AG04450 (cell line): ENCODE measurements at regions not wholly inside any gene's neighbourhood (a gene's known extent, or its start where the extent isn't known, plus 50 kb on each side); places are given as distances from the start of the nearest gene placed in this dataset.

ENCODE experiments used
- CTCF ChIA-PET: fragments of 300-600, 350-600 bp; formaldehyde crosslinking; extraction: SDS; loops from one replicate; lab custom pipeline; 2022; ENCODE audit warnings: antibody characterized with exemption, inconsistent platforms; lab: Charles Lee
- POLR2A ChIA-PET: fragments of 350-600 bp; formaldehyde crosslinking; extraction: SDS; loops from one replicate; lab custom pipeline; 2021; ENCODE audit warnings: antibody characterized with exemption, inconsistent platforms; lab: Yijun Ruan, JAX
- DNase-seq: peaks from one replicate; pipeline ENCODE4 v3.0.0-alpha.2; 2011; ENCODE audit warnings: low read depth, low spot score
- H3K27ac ChIP-seq: one replicate; pipeline ENCODE4 v1.5.1; 2012; ENCODE audit warnings: low read depth, low read length, control low read depth
- H3K27me3 ChIP-seq: one replicate; pipeline ENCODE4 v1.6.0; 2012; ENCODE audit warnings: low read length; ENCODE audit not compliant: control insufficient read depth, insufficient read depth
- H3K4me3 ChIP-seq: 2 replicates; pipeline ENCODE4 v1.5.1; 2011; ENCODE audit warnings: mild to moderate bottlenecking, low read depth, low read length, control low read depth
- H3K9me3 ChIP-seq: 2 replicates; pipeline ENCODE4 v1.5.1; 2012; ENCODE audit warnings: low read length; ENCODE audit not compliant: control insufficient read depth, insufficient read depth
- TF ChIP-seq, protein P1 (sequence below): IDR thresholded peaks from 2 replicates; pipeline ENCODE4 v1.5.1; 2011; ENCODE audit warnings: low read depth, low read length, control low read depth, inconsistent platforms

DNA sequence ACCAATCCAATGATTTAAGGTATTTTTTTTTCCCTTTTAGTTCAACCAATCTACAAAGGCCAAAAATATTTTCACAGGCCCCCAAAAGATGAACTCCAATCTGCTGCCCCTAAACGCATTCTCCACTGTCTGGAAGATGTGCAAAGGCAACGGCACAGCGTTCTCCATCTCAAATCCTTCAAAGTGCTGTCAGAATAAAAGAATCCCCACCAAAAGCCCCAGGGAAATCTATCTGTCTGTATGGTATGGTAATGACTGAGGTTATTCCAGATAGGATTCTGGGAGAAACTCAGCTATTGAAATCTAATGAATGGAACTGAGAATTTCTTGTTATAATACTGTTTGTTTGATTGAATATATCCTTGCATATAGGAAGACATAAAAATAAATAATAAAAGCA lies 217.8 kb upstream of the CCN2 start:
- Histone ChIP-seq H3K4me3 (no peak overlapping the region), H3K27ac (no peak overlapping the region), H3K27me3 (no peaks in the 10 kb centered on the region), H3K9me3 (peaks cover 2% of the 10 kb centered on the region; the same call in 1 of the 2 replicates)
- TF ChIP-seq, protein P1, sequence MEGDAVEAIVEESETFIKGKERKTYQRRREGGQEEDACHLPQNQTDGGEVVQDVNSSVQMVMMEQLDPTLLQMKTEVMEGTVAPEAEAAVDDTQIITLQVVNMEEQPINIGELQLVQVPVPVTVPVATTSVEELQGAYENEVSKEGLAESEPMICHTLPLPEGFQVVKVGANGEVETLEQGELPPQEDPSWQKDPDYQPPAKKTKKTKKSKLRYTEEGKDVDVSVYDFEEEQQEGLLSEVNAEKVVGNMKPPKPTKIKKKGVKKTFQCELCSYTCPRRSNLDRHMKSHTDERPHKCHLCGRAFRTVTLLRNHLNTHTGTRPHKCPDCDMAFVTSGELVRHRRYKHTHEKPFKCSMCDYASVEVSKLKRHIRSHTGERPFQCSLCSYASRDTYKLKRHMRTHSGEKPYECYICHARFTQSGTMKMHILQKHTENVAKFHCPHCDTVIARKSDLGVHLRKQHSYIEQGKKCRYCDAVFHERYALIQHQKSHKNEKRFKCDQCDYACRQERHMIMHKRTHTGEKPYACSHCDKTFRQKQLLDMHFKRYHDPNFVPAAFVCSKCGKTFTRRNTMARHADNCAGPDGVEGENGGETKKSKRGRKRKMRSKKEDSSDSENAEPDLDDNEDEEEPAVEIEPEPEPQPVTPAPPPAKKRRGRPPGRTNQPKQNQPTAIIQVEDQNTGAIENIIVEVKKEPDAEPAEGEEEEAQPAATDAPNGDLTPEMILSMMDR = no peak
- ChIA-PET POLR2A (no interaction called here), CTCF (interaction anchor here (1.3 kb wide), 1 partner anchor 111 kb away, joined by 4 read pairs; no protein-coding TSS in a partner anchor)
- DNase-seq = no peak

DNA sequence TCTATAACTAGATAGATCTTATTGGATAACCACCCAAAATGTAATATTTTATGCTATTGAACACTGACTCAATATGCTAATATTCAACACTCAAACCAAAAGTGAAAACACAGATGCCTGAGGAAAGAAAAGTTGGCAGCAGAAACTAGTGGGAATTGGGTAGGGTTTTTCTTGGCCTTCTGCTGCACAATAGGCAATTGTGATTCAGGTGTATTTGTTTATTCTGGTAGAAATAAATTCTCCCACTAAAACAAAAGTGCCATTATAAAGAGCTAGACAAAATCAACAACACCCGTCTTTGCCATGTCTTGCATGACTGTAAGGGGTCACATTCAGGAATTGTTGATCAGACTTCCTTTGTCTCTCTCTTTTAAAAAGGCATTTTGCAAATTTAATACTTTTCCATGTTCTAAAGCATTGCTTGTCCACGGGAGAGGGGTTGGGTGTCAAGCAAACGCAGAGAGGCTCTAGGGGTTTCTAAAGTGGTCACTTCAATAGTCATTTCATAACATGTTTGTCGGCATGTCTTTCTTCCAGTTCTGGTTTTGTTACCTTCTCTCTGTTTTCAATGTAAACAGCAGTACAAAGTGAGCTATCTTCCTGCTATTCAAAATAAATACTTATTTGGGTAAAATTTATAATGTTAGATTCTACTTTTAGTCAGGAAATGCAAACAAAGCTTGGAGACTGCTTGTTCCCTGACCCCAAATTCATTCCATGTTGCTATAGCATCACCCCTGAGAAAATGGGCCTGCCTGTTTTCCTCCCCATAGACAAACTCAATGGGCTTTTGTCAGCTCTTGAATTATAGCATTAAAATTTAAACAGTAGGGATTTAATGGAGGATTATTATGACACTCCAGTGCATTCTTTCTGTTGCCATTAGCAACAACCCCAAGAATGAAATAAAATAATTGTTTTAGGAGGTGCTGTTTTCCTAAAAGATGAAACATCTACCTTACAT lies 217.0 kb upstream of the CCN2 start:
- DNase-seq = no peak
- POLR2A ChIA-PET = no interaction called here
- TF ChIP-seq, protein P1 = no peak
- H3K4me3 ChIP-seq = no peak overlapping the region
- no peaks in the 10 kb centered on the region for H3K27me3 ChIP-seq
- no peaks in the 10 kb centered on the region; the same call in 1 of the 2 replicates for H3K9me3 ChIP-seq
- no peak overlapping the region for H3K27ac ChIP-seq
- CTCF ChIA-PET = interaction anchor here (1.3 to 1.6 kb wide), 2 partner anchors 112 to 243 kb away, joined by 4 to 6 read pairs; no protein-coding TSS in a partner anchor

DNA sequence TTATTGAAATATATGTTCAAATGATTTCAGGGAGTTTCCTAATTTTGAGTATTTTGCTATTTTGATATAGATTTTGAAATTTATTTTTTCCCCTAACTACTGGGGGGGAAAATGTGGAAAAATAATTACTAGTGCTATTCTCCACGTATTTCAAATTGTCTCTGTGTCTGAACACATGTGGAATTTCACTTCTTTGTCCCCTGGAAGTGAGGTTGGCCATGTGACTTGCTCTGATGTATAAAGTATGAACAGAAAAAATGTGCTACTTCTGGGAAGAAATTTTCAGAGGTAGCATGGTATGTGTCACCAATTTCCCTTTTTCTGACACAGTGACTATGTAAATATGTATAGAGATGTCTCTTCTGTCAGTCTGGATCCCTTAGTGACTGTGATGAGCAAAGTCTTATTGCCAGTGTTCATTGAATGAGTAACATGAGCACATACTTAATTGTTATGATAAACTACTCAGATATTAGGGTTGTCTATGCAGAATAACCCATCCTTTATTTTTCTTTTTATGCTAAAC lies 215.4 kb upstream of the CCN2 start:
- ChIA-PET POLR2A (no interaction called here), CTCF (interaction anchor here (1.6 kb wide), 1 partner anchor 242 kb away, joined by 6 read pairs; no protein-coding TSS in a partner anchor)
- Histone ChIP-seq H3K27me3 (no peaks in the 10 kb centered on the region), H3K4me3 (no peak overlapping the region), H3K9me3 (no peaks in the 10 kb centered on the region; the same call in 1 of the 2 replicates), H3K27ac (no peak overlapping the region)
- TF ChIP-seq, protein P1 = no peak
- DNase-seq = no peak

DNA sequence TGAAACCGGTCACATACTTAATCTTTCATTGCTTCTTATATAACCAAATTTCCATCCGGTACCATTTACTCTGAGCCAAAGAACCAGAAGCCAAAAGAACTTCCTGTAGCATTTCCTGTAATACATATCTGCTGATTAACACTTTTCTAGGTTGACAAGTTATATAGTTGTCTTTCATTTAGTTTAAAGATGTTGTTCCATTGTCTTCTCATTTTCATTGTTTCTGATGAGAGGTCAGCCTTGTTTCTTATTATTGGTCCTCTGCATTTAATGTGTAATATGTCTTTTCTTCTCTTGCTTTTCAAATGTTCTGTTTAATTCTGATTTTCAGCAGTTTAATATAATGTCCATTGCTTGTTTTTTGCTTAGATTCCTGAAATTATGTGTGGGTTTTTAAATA lies 214.5 kb upstream of the CCN2 start:
- CTCF ChIA-PET = no interaction called here
- no peaks in the 10 kb centered on the region; the same call in 1 of the 2 replicates for H3K9me3 ChIP-seq
- TF ChIP-seq, protein P1 = no peak
- no peaks in the 10 kb centered on the region for H3K27me3 ChIP-seq
- POLR2A ChIA-PET = no interaction called here
- no peak for DNase-seq
- no peak overlapping the region for H3K27ac ChIP-seq
- H3K4me3 ChIP-seq = no peak overlapping the region
